ENCODE measurements at regions not wholly inside any gene's neighbourhood (a gene's known extent, or its start where the extent isn't known, plus 50 kb on each side); places are given as distances from the start of the nearest gene placed in this dataset.

- Histone ChIP-seq H3K4me3 (ENCODE audit: low read length, poor library complexity, severe bottlenecking) (no peak overlapping the region), H3K9me2 (replicated peaks; ENCODE audit: low read depth, low read length) (no peaks in the 10 kb centered on the region), H3K4me2 (ENCODE audit: low read depth, low read length, poor library complexity, severe bottlenecking) (no peak overlapping the region), H3K4me1 (ENCODE audit: insufficient read depth, low read length, poor library complexity, severe bottlenecking) (no peaks in the 10 kb centered on the region), H3K9me3 (ENCODE audit: insufficient read depth, low read depth, low read length) (no peaks in the 10 kb centered on the region), H3F3A (ENCODE audit: low read depth) (no peaks in the 10 kb centered on the region), H3K27me3 (ENCODE audit: insufficient read depth, low read length, poor library complexity, severe bottlenecking) (no peaks in the 10 kb centered on the region), H3K36me3 (ENCODE audit: insufficient read depth, low read length) (no peaks in the 10 kb centered on the region), H4K20me1 (ENCODE audit: insufficient read depth, low read length, poor library complexity, severe bottlenecking) (no peaks in the 10 kb centered on the region), H2AFZ (ENCODE audit: low read length) (no peak overlapping the region), H3K79me2 (ENCODE audit: insufficient read depth, low read length) (no peaks in the 10 kb centered on the region), H3K9ac (ENCODE audit: low read depth, low read length, poor library complexity, severe bottlenecking) (no peak overlapping the region)
- no peak for TF ChIP-seq EZH2phosphoT487 (IDR thresholded peaks at IDR 0.05; ENCODE audit: borderline replicate concordance)
- no peak for TF ChIP-seq CTCF (conservative IDR thresholded peaks at IDR 0.05; ENCODE audit: low read length)
Measured at GRCh38 chr12:75894965-75895754, 136.4 kb downstream of the PHLDA1 start.

GRCh38 chr12:75893765-75894164 is 137.8 kb downstream of the PHLDA1 start:
- Histone ChIP-seq H3K4me1 (ENCODE audit: insufficient read depth, low read length, poor library complexity, severe bottlenecking) (no peaks in the 10 kb centered on the region), H3K4me3 (ENCODE audit: low read length, poor library complexity, severe bottlenecking) (no peak overlapping the region), H3K36me3 (ENCODE audit: insufficient read depth, low read length) (no peaks in the 10 kb centered on the region), H3K9me2 (replicated peaks; ENCODE audit: low read depth, low read length) (no peaks in the 10 kb centered on the region), H3K9me3 (ENCODE audit: insufficient read depth, low read depth, low read length) (no peaks in the 10 kb centered on the region), H3K27me3 (ENCODE audit: insufficient read depth, low read length, poor library complexity, severe bottlenecking) (no peaks in the 10 kb centered on the region), H2AFZ (ENCODE audit: low read length) (no peak overlapping the region), H3K79me2 (ENCODE audit: insufficient read depth, low read length) (no peaks in the 10 kb centered on the region), H4K20me1 (ENCODE audit: insufficient read depth, low read length, poor library complexity, severe bottlenecking) (no peaks in the 10 kb centered on the region), H3K4me2 (ENCODE audit: low read depth, low read length, poor library complexity, severe bottlenecking) (no peak overlapping the region), H3K9ac (ENCODE audit: low read depth, low read length, poor library complexity, severe bottlenecking) (no peak overlapping the region), H3F3A (ENCODE audit: low read depth) (no peaks in the 10 kb centered on the region)
- no peak for TF ChIP-seq CTCF (conservative IDR thresholded peaks at IDR 0.05; ENCODE audit: low read length)
- no peak for TF ChIP-seq EZH2phosphoT487 (IDR thresholded peaks at IDR 0.05; ENCODE audit: borderline replicate concordance)

- Histone ChIP-seq H3F3A (ENCODE audit: low read depth) (no peaks in the 10 kb centered on the region), H3K9ac (ENCODE audit: low read depth, low read length, poor library complexity, severe bottlenecking) (no peak overlapping the region), H3K9me2 (replicated peaks; ENCODE audit: low read depth, low read length) (no peaks in the 10 kb centered on the region)
Measured at GRCh38 chr12:75892731-75893408, 138.7 kb downstream of the PHLDA1 start.

More at GRCh38 chr12:75892731-75893408, 138.7 kb downstream of the PHLDA1 start:
- Histone ChIP-seq H3K79me2 (ENCODE audit: insufficient read depth, low read length) (no peaks in the 10 kb centered on the region), H3K9me3 (ENCODE audit: insufficient read depth, low read depth, low read length) (no peaks in the 10 kb centered on the region), H3K27me3 (ENCODE audit: insufficient read depth, low read length, poor library complexity, severe bottlenecking) (no peaks in the 10 kb centered on the region), H2AFZ (ENCODE audit: low read length) (no peak overlapping the region), H3K36me3 (ENCODE audit: insufficient read depth, low read length) (no peaks in the 10 kb centered on the region), H3K4me3 (ENCODE audit: low read length, poor library complexity, severe bottlenecking) (no peak overlapping the region), H3K4me1 (ENCODE audit: insufficient read depth, low read length, poor library complexity, severe bottlenecking) (no peaks in the 10 kb centered on the region), H3K4me2 (ENCODE audit: low read depth, low read length, poor library complexity, severe bottlenecking) (no peak overlapping the region), H4K20me1 (ENCODE audit: insufficient read depth, low read length, poor library complexity, severe bottlenecking) (no peaks in the 10 kb centered on the region)
- TF ChIP-seq EZH2phosphoT487 (IDR thresholded peaks at IDR 0.05; ENCODE audit: borderline replicate concordance), result no peak
- TF ChIP-seq CTCF (conservative IDR thresholded peaks at IDR 0.05; ENCODE audit: low read length), result no peak

Measured in Loucy (cell line).